D721Med (cell line): ENCODE measurements at regions not wholly inside any gene's neighbourhood (a gene's known extent, or its start where the extent isn't known, plus 50 kb on each side); places are given as distances from the start of the nearest gene placed in this dataset.

Experiments
- DNase-seq: peaks from one replicate; pipeline ENCODE4 v3.0.0; 2011; ENCODE audit warnings: low spot score; ENCODE audit not compliant: insufficient read length
- FAIRE-seq: peaks from 2 replicates; lab custom pipeline; 2011; peaks lifted over from hg19 to GRCh38; lab: Jason Lieb, UNC
- TF ChIP-seq, protein P1 (sequence below): IDR thresholded peaks from 2 replicates; pipeline ENCODE4 v1.5.1; 2012; ENCODE audit warnings: mild to moderate bottlenecking, control low read depth; ENCODE audit not compliant: insufficient read depth; ENCODE audit errors: missing control alignments

DNA sequence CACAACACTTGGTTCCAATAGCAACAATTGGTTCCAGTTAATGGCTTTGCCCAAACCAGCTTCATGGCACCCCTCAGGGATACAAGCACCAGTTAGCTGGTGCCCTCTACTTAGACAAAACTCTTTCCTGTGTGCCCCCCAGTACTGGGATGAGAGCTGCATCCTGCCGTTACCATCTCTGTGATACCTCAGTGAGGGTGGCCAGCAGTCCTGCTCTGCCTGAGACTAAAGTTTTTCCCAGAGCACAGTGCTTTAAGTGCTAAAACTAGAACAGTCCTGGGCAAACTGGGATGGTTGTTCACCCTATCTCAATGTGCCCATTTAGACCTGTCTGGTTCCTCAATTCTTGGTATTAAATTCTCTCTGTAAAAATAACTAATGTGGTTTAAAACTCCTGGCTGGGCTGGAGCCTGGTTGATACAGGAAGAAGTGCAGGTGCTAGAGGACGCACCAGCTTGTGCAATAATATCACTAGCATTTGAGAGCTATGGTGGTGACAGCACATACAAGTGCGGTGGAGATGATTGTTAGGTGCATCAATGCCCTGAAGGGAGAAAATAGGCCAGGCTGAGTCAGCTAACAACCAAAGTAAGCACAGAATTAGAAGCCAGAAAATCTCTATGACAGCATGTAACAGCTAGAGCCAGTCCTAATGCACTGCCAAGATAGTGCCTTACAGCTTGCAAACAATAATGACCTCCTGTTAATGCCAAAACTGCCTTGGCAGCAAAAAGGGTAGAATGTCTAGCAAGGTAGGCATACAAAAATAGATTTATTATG is 179.8 kb upstream of the GALNT2 start:
- DNase-seq, result no peak
- TF ChIP-seq, protein P1, sequence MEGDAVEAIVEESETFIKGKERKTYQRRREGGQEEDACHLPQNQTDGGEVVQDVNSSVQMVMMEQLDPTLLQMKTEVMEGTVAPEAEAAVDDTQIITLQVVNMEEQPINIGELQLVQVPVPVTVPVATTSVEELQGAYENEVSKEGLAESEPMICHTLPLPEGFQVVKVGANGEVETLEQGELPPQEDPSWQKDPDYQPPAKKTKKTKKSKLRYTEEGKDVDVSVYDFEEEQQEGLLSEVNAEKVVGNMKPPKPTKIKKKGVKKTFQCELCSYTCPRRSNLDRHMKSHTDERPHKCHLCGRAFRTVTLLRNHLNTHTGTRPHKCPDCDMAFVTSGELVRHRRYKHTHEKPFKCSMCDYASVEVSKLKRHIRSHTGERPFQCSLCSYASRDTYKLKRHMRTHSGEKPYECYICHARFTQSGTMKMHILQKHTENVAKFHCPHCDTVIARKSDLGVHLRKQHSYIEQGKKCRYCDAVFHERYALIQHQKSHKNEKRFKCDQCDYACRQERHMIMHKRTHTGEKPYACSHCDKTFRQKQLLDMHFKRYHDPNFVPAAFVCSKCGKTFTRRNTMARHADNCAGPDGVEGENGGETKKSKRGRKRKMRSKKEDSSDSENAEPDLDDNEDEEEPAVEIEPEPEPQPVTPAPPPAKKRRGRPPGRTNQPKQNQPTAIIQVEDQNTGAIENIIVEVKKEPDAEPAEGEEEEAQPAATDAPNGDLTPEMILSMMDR, result no peak
- no peak for FAIRE-seq

DNA sequence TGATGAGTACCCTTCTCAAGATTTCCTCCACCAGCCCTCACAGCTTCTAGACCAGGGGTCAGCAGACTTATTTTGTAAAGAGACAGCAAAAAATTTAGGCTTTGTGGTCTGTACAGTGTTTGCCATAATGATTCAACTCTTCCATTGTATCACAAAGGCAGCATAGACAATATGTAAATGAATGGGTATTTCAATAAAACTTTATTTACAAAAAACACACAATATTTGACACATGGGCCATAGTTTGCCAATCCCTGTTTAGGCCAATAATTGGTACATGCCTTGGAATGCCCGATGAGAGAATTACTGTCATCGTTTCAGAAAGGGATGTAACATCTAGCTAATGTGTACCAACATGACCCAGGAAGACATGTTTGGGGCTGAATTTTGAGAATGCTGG is 178.9 kb upstream of the GALNT2 start:
- TF ChIP-seq, protein P1, result no peak
- DNase-seq (no peak), FAIRE-seq (no peak)

DNA sequence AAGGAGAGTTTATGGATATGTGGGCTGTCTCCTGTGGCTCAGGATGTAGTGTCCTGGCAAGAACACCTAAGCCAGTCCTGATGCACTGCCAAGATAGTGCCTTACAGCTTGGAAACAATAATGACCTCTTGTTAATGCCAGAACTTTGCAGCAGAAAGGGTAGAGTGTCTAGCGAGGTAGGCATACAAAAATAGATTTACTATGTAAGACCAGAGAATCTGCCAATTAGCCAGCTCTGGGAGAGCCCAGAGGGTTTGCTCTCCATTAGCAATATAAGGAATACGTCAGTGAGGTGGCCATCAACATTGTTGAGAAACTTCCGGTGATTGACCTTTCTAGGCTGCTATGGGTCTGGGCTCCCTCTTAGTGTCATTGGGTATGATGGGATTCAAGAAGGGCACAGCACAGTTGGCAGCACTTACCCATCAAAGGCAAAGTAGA is 178.5 kb upstream of the GALNT2 start:
- FAIRE-seq (no peak), DNase-seq (no peak)
- TF ChIP-seq, protein P1, result no peak

DNA sequence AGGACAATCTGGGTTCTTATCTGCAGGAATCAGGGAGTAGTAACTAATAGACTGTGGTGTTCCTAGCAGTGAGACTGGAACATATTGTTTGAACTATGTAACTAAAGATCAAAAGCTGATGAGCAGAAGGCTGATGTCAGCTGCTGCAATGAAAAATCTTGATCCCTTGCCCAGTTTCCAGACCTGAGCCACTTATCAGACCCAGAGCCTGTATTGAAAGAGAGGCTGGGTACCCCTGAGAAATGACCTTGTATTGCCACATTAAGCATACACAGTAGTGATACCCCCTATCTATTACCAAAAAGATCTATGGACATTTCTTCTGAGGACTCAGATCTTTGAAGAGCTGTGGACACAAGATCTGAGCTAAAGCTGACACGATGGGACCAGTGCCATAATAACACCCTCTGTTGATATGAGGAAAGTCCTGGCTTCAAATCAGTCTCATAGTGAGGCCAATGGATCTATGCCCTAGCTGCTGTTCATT is 178.0 kb upstream of the GALNT2 start:
- TF ChIP-seq, protein P1, result no peak
- FAIRE-seq (no peak), DNase-seq (no peak)

DNA sequence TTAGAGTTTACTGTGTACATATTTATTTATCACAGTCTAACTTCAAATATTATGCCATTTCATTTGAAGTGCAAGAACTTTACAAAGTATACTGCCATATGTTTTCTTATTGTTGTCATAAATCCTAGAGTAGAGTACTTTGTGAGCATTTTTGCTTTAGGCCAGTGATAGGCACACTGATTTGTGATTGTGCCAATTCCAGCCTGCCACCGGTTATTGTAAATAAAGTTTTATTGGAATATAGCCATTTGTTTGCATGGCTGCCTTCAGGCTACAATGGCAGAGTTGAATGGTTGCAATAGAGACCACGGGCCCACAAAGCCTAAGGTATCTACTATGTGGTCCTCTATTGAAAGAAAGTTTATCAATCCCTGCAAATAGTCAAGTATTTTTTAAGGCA is 175.8 kb upstream of the GALNT2 start:
- TF ChIP-seq, protein P1, result no peak
- FAIRE-seq, result no peak
- DNase-seq, result no peak

DNA sequence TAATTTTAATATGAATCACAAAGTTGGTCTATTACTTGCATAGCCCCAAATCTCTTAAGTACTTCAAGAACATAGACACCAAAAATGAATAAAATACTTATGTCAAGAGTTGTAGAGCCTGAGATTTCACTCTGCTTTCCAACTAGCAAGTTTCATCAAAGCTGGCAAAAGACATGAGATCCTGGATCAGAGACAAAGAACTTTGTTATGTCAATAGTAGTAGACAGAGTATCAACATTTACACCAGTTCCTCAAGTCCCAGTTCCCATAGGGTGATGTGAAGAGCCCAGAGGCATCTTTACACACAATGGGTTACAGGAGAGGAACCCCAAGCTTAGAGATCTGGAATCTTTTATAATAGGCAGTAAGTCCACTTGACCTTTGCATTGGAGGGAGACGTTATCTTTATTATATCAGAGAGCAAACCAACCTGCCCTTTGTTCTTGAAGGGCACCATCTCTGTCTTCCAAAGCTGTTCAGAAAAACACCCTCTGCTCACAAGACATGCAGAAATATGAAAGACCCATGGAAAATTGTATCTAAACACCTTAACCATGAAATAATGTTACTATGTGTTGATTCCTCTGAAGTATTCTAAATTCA is 174.4 kb upstream of the GALNT2 start:
- TF ChIP-seq, protein P1, result no peak
- DNase-seq (no peak), FAIRE-seq (no peak)

DNA sequence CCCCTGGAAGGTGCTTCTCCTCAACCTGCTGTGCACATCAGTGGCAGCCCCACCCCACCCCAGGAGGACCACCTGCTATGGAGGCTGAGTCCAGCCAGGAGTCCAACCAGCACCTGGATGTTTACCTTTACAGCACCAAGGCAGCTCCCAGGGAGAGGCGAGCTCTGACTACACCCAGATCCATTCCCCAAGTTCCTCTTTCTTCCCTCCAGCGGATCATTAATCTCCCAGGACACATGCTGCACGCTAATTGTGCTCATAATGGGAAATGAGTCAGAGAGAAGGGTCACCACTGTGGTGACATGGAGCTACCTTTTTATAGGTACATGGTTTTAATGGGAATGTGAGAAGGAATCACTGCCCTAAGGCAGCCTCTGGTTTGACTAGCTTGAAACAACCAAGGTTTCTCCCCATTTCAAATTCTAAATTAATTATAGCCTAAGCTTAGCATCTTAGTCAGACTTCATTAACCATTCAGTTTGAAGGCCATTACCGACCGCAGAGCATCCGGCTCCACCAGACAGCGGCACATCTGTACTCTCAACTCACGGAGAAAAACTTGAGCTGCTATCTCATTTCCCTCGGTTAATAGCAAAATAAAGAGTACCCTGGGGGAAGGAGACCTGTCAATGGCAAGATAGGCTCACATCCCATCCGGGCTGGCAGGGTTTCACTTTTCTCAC is 173.1 kb upstream of the GALNT2 start:
- DNase-seq, result no peak
- no peak for FAIRE-seq
- TF ChIP-seq, protein P1, result no peak
